ENCODE measurements at regions not wholly inside any gene's neighbourhood (a gene's known extent, or its start where the extent isn't known, plus 50 kb on each side); places are given as distances from the start of the nearest gene placed in this dataset.

- no peak for TF ChIP-seq EZH2 (IDR thresholded peaks at IDR 0.05; ENCODE audit: borderline replicate concordance, low read length)
- no peak for TF ChIP-seq CTCF (IDR thresholded peaks at IDR 0.05; ENCODE audit: low read length)
- Histone ChIP-seq H2AFZ (ENCODE audit: low read length) (no peak overlapping the region), H3K4me1 (ENCODE audit: insufficient read depth, low read length, severe bottlenecking) (no peaks in the 10 kb centered on the region), H3K9ac (ENCODE audit: low read length) (no peak overlapping the region), H4K20me1 (ENCODE audit: insufficient read depth, low read length) (no peaks in the 10 kb centered on the region), H3K9me3 (ENCODE audit: low read length) (no peaks in the 10 kb centered on the region), H3K4me2 (ENCODE audit: low read length) (no peak overlapping the region), H3K36me3 (ENCODE audit: insufficient read depth, low read length) (no peaks in the 10 kb centered on the region), H3K27ac (ENCODE audit: low read depth, low read length, poor library complexity, severe bottlenecking) (no peak overlapping the region), H3F3A (ENCODE audit: insufficient read depth, low read length) (no peaks in the 10 kb centered on the region), H3K27me3 (ENCODE audit: insufficient read depth, low read length) (no peaks in the 10 kb centered on the region), H3K9me2 (ENCODE audit: low read depth, low read length) (no peaks in the 10 kb centered on the region), H3K79me2 (ENCODE audit: insufficient read depth, low read length) (no peaks in the 10 kb centered on the region), H3K4me3 (ENCODE audit: low read depth, low read length, poor library complexity, severe bottlenecking) (no peak overlapping the region)
These were observed 119.5 kb downstream of the CAAP1 start for GRCh38 chr9:26773056-26773455.

GRCh38 chr9:26770821-26771220, 121.8 kb downstream of the CAAP1 start:
- no peaks in the 10 kb centered on the region for H3K4me1 ChIP-seq (ENCODE audit: insufficient read depth, low read length, severe bottlenecking)
- no peak for TF ChIP-seq EZH2 (IDR thresholded peaks at IDR 0.05; ENCODE audit: borderline replicate concordance, low read length)
- TF ChIP-seq CTCF (IDR thresholded peaks at IDR 0.05; ENCODE audit: low read length), result no peak
- no peaks in the 10 kb centered on the region for H3K36me3 ChIP-seq (ENCODE audit: insufficient read depth, low read length)
- H3K9me2 ChIP-seq (ENCODE audit: low read depth, low read length), result no peaks in the 10 kb centered on the region
- H3K27me3 ChIP-seq (ENCODE audit: insufficient read depth, low read length), result no peaks in the 10 kb centered on the region
- no peak overlapping the region for H2AFZ ChIP-seq (ENCODE audit: low read length)
- no peaks in the 10 kb centered on the region for H4K20me1 ChIP-seq (ENCODE audit: insufficient read depth, low read length)
- no peak overlapping the region for H3K27ac ChIP-seq (ENCODE audit: low read depth, low read length, poor library complexity, severe bottlenecking)
- no peaks in the 10 kb centered on the region for H3K9me3 ChIP-seq (ENCODE audit: low read length)
- no peak overlapping the region for H3K9ac ChIP-seq (ENCODE audit: low read length)
- H3K4me2 ChIP-seq (ENCODE audit: low read length), result no peak overlapping the region
- H3K79me2 ChIP-seq (ENCODE audit: insufficient read depth, low read length), result no peaks in the 10 kb centered on the region
- H3K4me3 ChIP-seq (ENCODE audit: low read depth, low read length, poor library complexity, severe bottlenecking), result no peak overlapping the region
- no peaks in the 10 kb centered on the region for H3F3A ChIP-seq (ENCODE audit: insufficient read depth, low read length)

GRCh38 chr9:26768145-26768544, 124.5 kb downstream of the CAAP1 start:
- no peaks in the 10 kb centered on the region for H3K9me2 ChIP-seq (ENCODE audit: low read depth, low read length)
- no peaks in the 10 kb centered on the region for H3F3A ChIP-seq (ENCODE audit: insufficient read depth, low read length)
- H3K9me3 ChIP-seq (ENCODE audit: low read length), result no peaks in the 10 kb centered on the region
- no peak overlapping the region for H3K9ac ChIP-seq (ENCODE audit: low read length)
- no peak for TF ChIP-seq CTCF (IDR thresholded peaks at IDR 0.05; ENCODE audit: low read length)
- TF ChIP-seq EZH2 (IDR thresholded peaks at IDR 0.05; ENCODE audit: borderline replicate concordance, low read length), result no peak
- no peaks in the 10 kb centered on the region for H4K20me1 ChIP-seq (ENCODE audit: insufficient read depth, low read length)
- H2AFZ ChIP-seq (ENCODE audit: low read length), result no peak overlapping the region
- no peaks in the 10 kb centered on the region for H3K4me1 ChIP-seq (ENCODE audit: insufficient read depth, low read length, severe bottlenecking)
- no peak overlapping the region for H3K27ac ChIP-seq (ENCODE audit: low read depth, low read length, poor library complexity, severe bottlenecking)
- H3K36me3 ChIP-seq (ENCODE audit: insufficient read depth, low read length), result no peaks in the 10 kb centered on the region
- H3K27me3 ChIP-seq (ENCODE audit: insufficient read depth, low read length), result no peaks in the 10 kb centered on the region
- H3K4me3 ChIP-seq (ENCODE audit: low read depth, low read length, poor library complexity, severe bottlenecking), result no peak overlapping the region
- no peak overlapping the region for H3K4me2 ChIP-seq (ENCODE audit: low read length)
- no peaks in the 10 kb centered on the region for H3K79me2 ChIP-seq (ENCODE audit: insufficient read depth, low read length)
